ENCODE measurements at regions not wholly inside any gene's neighbourhood (a gene's known extent, or its start where the extent isn't known, plus 50 kb on each side); places are given as distances from the start of the nearest gene placed in this dataset.

GRCh38 chr11:95435628-95436353 is 204.8 kb upstream of the SESN3 start:
- TF ChIP-seq CTCF (IDR thresholded peaks at IDR 0.05; ENCODE audit: borderline replicate concordance, extremely low read depth, low read length, poor library complexity, severe bottlenecking) (no peak), EZH2 (IDR thresholded peaks at IDR 0.05; ENCODE audit: borderline replicate concordance, low read depth, low read length, severe bottlenecking) (no peak)

All from DND-41 (cell line).